Cardiac muscle cell (in vitro differentiated cells and primary cell): ENCODE measurements at regions not wholly inside any gene's neighbourhood (a gene's known extent, or its start where the extent isn't known, plus 50 kb on each side); places are given as distances from the start of the nearest gene placed in this dataset.

ENCODE experiments used
- DNase-seq, 2 donors: peaks; one replicate each; pipeline versions ENCODE4 v3.0.0 to v3.0.0-alpha.2; 2010 to 2017; ENCODE audit warnings: low read depth in 1 of 2, low spot score in 1 of 2
- H3K27ac ChIP-seq: fragments of 200-600 bp; sonication (generic); 2 replicates; pipeline ENCODE4 v1.5.1; 2016
- H3K27me3 ChIP-seq: fragments of 200-600 bp; sonication (generic); 2 replicates; pipeline ENCODE4 v1.6.0; 2016; ENCODE audit warnings: control low read depth
- H3K36me3 ChIP-seq: fragments of 200-600 bp; sonication (generic); 2 replicates; pipeline ENCODE4 v1.5.1; 2016; ENCODE audit warnings: control low read depth
- H3K4me1 ChIP-seq: fragments of 200-600 bp; sonication (generic); 2 replicates; pipeline ENCODE4 v1.8.1; 2017; ENCODE audit warnings: low read depth, mild to moderate bottlenecking, mixed run types
- H3K4me3 ChIP-seq: fragments of 200-600 bp; sonication (generic); 2 replicates; pipeline ENCODE4 v1.5.1; 2016; ENCODE audit warnings: mild to moderate bottlenecking
- H3K9me3 ChIP-seq: fragments of 200-600 bp; sonication (generic); 2 replicates; pipeline ENCODE4 v1.5.1; 2017; ENCODE audit warnings: low read depth, mild to moderate bottlenecking, control low read depth
- CTCF ChIP-seq: IDR thresholded peaks from 2 replicates; pipeline ENCODE4 v1.5.1; 2012; ENCODE audit warnings: low read depth, mild to moderate bottlenecking, low read length

GRCh38 chr2:128701418-128701817 lies 382.8 kb upstream of the HS6ST1 start:
- no peak overlapping the region for H3K27ac ChIP-seq
- H3K4me1 ChIP-seq: no peaks in the 10 kb centered on the region
- no peaks in the 10 kb centered on the region for H3K36me3 ChIP-seq
- TF ChIP-seq CTCF: no peak
- DNase-seq: no peak
- H3K9me3 ChIP-seq: no peaks in the 10 kb centered on the region
- H3K4me3 ChIP-seq: no peak overlapping the region
- no peaks in the 10 kb centered on the region for H3K27me3 ChIP-seq

- Histone ChIP-seq H3K4me3 (no peak overlapping the region), H3K36me3 (no peaks in the 10 kb centered on the region), H3K4me1 (no peaks in the 10 kb centered on the region), H3K27ac (no peak overlapping the region), H3K9me3 (no peaks in the 10 kb centered on the region), H3K27me3 (no peaks in the 10 kb centered on the region)
- TF ChIP-seq CTCF: no peak
- DNase-seq: no peak
Measured at GRCh38 chr2:128702616-128703015, 383.9 kb upstream of the HS6ST1 start.

DNA sequence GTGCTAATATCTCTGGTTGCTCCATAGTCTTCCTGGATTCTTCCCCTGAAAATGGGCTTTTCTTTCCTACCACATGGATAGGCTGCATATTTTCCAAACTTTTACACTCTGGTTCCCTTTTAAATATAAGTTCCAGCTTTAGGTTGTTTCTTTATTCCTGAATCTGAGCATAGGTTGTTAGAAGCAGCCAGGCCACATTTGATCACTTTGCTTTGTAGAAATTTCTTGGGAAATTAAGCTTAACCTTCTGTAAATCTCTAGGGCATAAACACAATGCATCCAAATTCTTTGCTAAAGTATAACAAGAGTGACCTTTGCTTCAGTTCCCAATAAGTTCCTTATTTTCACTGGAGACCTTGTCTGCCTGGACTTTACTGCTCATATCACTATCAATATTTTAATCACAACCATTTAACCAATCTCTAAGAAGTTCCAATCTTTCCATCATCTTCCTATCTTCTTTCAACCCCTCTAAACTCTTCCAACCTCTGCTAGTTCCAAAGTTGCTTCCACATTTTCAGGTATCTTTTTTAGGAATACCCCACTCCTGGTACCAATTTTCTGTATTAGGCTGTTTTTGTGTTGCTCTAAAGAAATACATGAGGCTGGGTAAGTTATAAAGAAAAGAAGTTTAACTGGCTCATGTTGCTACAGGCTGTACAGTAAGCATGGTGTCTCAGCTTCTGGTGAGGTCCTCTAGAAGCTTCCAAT lies 389.6 kb upstream of the HS6ST1 start:
- no peak overlapping the region for H3K4me3 ChIP-seq
- H3K9me3 ChIP-seq: no peaks in the 10 kb centered on the region
- H3K27me3 ChIP-seq: no peaks in the 10 kb centered on the region
- H3K27ac ChIP-seq: no peak overlapping the region
- no peak for DNase-seq
- H3K36me3 ChIP-seq: no peaks in the 10 kb centered on the region
- TF ChIP-seq CTCF: no peak
- H3K4me1 ChIP-seq: no peaks in the 10 kb centered on the region

DNA sequence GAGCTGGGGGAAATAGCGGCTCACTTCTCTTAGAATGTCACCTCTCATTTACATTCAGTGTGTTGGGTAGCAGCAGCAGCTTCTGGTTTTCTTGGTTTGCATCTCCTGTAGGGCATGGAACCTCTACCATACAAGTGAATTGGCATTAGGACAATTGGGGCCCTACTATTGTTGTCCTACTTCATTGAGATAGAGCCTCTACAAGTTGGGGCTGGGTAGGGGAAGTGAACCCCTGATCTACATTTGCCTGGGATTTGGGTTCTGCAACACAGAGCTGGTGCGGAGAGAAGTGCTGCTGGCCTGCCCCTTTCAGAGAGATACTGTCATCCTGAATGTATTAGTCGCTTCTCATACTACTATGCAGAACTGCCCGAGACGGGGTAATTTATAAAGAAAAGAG lies 391.6 kb upstream of the HS6ST1 start:
- Histone ChIP-seq H3K9me3 (no peaks in the 10 kb centered on the region), H3K4me1 (no peaks in the 10 kb centered on the region), H3K27ac (no peak overlapping the region), H3K27me3 (no peaks in the 10 kb centered on the region), H3K4me3 (no peak overlapping the region), H3K36me3 (no peaks in the 10 kb centered on the region)
- DNase-seq: no peak
- TF ChIP-seq CTCF: no peak

DNA sequence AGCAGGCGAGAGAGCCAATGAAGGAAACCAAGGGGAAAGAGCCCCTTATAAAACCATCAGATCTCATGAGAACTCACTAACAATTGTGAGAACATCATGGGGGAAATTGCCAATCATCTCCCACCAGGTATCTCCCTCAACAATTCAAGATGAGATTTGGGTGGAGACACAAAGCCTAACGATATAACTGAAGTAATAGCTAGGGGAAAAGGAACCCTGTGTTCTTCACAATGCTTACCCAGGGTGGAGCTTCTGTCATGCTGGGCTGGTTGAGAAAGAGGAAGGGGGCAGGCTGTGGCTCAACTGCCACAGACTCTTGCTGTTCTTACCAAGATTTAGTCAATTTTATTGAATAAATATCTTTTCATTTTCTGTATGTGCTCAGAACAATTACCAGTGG lies 392.1 kb upstream of the HS6ST1 start:
- no peaks in the 10 kb centered on the region for H3K4me1 ChIP-seq
- no peaks in the 10 kb centered on the region for H3K27me3 ChIP-seq
- H3K4me3 ChIP-seq: no peak overlapping the region
- H3K9me3 ChIP-seq: no peaks in the 10 kb centered on the region
- no peak for DNase-seq
- H3K27ac ChIP-seq: no peak overlapping the region
- no peaks in the 10 kb centered on the region for H3K36me3 ChIP-seq
- no peak for TF ChIP-seq CTCF

DNA sequence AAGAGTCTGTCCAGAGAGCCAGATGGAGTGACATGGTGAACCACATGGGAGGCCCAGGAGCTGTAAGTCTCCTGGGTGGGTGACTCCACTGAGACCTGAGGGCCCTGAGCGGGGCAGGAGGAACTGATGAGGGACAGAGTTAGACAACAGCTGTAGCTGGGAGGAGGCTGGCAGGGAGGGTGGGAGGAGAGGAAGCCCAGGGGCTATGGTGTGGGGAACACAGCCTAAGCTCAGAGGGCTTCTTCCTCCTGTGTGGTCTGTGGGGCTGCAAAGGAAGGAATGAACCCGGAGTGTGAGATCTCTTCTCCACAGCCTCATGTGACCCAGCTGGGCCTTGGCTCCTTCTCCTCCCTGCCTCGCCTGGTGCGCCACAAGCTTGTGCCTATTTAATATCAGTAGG lies 395.6 kb upstream of the HS6ST1 start:
- Histone ChIP-seq H3K27ac (no peak overlapping the region), H3K4me1 (no peaks in the 10 kb centered on the region), H3K27me3 (no peaks in the 10 kb centered on the region), H3K4me3 (no peak overlapping the region), H3K9me3 (no peaks in the 10 kb centered on the region), H3K36me3 (no peaks in the 10 kb centered on the region)
- no peak for DNase-seq
- no peak for TF ChIP-seq CTCF
